ENCODE measurements at regions not wholly inside any gene's neighbourhood (a gene's known extent, or its start where the extent isn't known, plus 50 kb on each side); places are given as distances from the start of the nearest gene placed in this dataset.

GRCh38 chr3:197369545-197369944 is 71.1 kb upstream of the DLG1 start (continued):
- no peak for TF ChIP-seq GTF2F1 (IDR thresholded peaks at IDR 0.05; ENCODE audit: borderline replicate concordance, low read depth, low read length)
- no peak for TF ChIP-seq USF2 (IDR thresholded peaks at IDR 0.05; ENCODE audit: low read length)
- no peak for TF ChIP-seq JUND (IDR thresholded peaks at IDR 0.05; ENCODE audit: low read length)
- TF ChIP-seq TCF12 (IDR thresholded peaks at IDR 0.05; ENCODE audit: low read depth, low read length), result no peak
- no peak for TF ChIP-seq CTBP2 (IDR thresholded peaks at IDR 0.05; ENCODE audit: borderline replicate concordance, insufficient read depth, insufficient read length, low read length)
- TF ChIP-seq BRCA1 (IDR thresholded peaks at IDR 0.05; ENCODE audit: low read depth, low read length), result no peak

Measured in H1 (cell line).